Activated CD4-positive, alpha-beta T cell treated with anti-CD3 and anti-CD28 coated beads for 36 hours (primary cell): ENCODE measurements at regions not wholly inside any gene's neighbourhood (a gene's known extent, or its start where the extent isn't known, plus 50 kb on each side); places are given as distances from the start of the nearest gene placed in this dataset.

Source experiments
- ATAC-seq: fragments of 200-7000 bp; cut with Tn5 transposase; one replicate; pipeline ENCODE4 v1.10.0; 2021; ENCODE audit warnings: mild to moderate bottlenecking, moderate library complexity
- CTCF ChIA-PET: fragments of 350-600 bp; sonication (Branson Sonifier 250); formaldehyde crosslinking; loops from one replicate; lab custom pipeline; 2021; ENCODE audit warnings: antibody characterized with exemption; lab: Charles Lee
- POLR2A ChIA-PET: fragments of 350-600 bp; sonication (Branson Sonifier 250); formaldehyde crosslinking; loops from one replicate; lab custom pipeline; 2021; ENCODE audit warnings: antibody characterized with exemption, inconsistent platforms; lab: Charles Lee
- DNase-seq: peaks from one replicate; pipeline ENCODE4 v3.0.0-alpha.2; 2020
- H3K27ac Mint-ChIP-seq: one replicate; pipeline ENCODE4 v1.8.0; 2021; ENCODE audit warnings: mixed read lengths
- H3K27me3 Mint-ChIP-seq: one replicate; pipeline ENCODE4 v1.8.0; 2021; ENCODE audit warnings: mixed read lengths
- H3K36me3 Mint-ChIP-seq: one replicate; pipeline ENCODE4 v1.8.0; 2021; ENCODE audit warnings: low read depth, mixed read lengths
- H3K4me1 Mint-ChIP-seq: one replicate; pipeline ENCODE4 v1.8.0; 2021; ENCODE audit warnings: mixed read lengths
- H3K4me3 Mint-ChIP-seq: one replicate; pipeline ENCODE4 v1.8.0; 2021; ENCODE audit warnings: mild to moderate bottlenecking, moderate library complexity, mixed read lengths
- H3K9me3 Mint-ChIP-seq: one replicate; pipeline ENCODE4 v1.8.0; 2021; ENCODE audit warnings: low read depth, mixed read lengths
- intact Hi-C, 2 experiments: fragments of 100-400 bp; cut with DNase I in 1 of 2; cut with micrococcal nuclease in 1 of 2; formaldehyde crosslinking; loops; one replicate each; pipeline versions ENCODE4 v1.14.2 to v1.15.1; 2022 to 2024; cut with DNase I, micrococcal nuclease

- ChIA-PET CTCF (no interaction called here), POLR2A (no interaction called here)
- Mint-ChIP-seq H3K4me1 (no peaks in the 10 kb centered on the region), H3K4me3 (no peak overlapping the region), H3K27ac (no peak overlapping the region), H3K27me3 (no peaks in the 10 kb centered on the region), H3K36me3 (no peaks in the 10 kb centered on the region), H3K9me3 (no peaks in the 10 kb centered on the region)
- intact Hi-C loops, result no loop called here
- no peak for DNase-seq
- ATAC-seq, result no peak
These were observed 92.7 kb downstream of the CBLL2 start for GRCh38 chrX:22365460-22365859.

- no peaks in the 10 kb centered on the region for H3K9me3 Mint-ChIP-seq
- POLR2A ChIA-PET, result no interaction called here
- intact Hi-C loops, result no loop called here
- H3K4me1 Mint-ChIP-seq, result no peaks in the 10 kb centered on the region
- no peak for ATAC-seq
- no peak overlapping the region for H3K4me3 Mint-ChIP-seq
- CTCF ChIA-PET, result no interaction called here
- no peaks in the 10 kb centered on the region for H3K27me3 Mint-ChIP-seq
- no peak overlapping the region for H3K27ac Mint-ChIP-seq
- no peaks in the 10 kb centered on the region for H3K36me3 Mint-ChIP-seq
- DNase-seq, result no peak
These were observed 93.5 kb downstream of the CBLL2 start for GRCh38 chrX:22366166-22366702.

GRCh38 chrX:22366906-22367305 is 94.2 kb downstream of the CBLL2 start:
- Mint-ChIP-seq H3K9me3 (no peaks in the 10 kb centered on the region), H3K36me3 (no peaks in the 10 kb centered on the region), H3K4me1 (no peaks in the 10 kb centered on the region), H3K4me3 (no peak overlapping the region), H3K27me3 (no peaks in the 10 kb centered on the region), H3K27ac (no peak overlapping the region)
- ChIA-PET CTCF (no interaction called here), POLR2A (no interaction called here)
- intact Hi-C loops, result no loop called here
- DNase-seq (no peak), ATAC-seq (no peak)

GRCh38 chrX:22373094-22373493 is 100.4 kb downstream of the CBLL2 start:
- Mint-ChIP-seq H3K9me3 (no peaks in the 10 kb centered on the region), H3K4me3 (no peak overlapping the region), H3K4me1 (no peaks in the 10 kb centered on the region), H3K27me3 (no peaks in the 10 kb centered on the region), H3K36me3 (no peaks in the 10 kb centered on the region), H3K27ac (no peak overlapping the region)
- POLR2A ChIA-PET, result interaction anchor here (0.5 kb wide), 1 partner anchor 1155 kb away, joined by 4 read pairs; no protein-coding TSS in a partner anchor
- intact Hi-C loops, result no loop called here
- DNase-seq (no peak), ATAC-seq (no peak)
- CTCF ChIA-PET, result no interaction called here

- Mint-ChIP-seq H3K4me1 (no peaks in the 10 kb centered on the region), H3K4me3 (no peak overlapping the region), H3K9me3 (no peaks in the 10 kb centered on the region), H3K27ac (no peak overlapping the region), H3K27me3 (no peaks in the 10 kb centered on the region), H3K36me3 (no peaks in the 10 kb centered on the region)
- no peak for ATAC-seq
- intact Hi-C loops, result no loop called here
- no peak for DNase-seq
- ChIA-PET POLR2A (no interaction called here), CTCF (no interaction called here)
These were observed 101.1 kb downstream of the CBLL2 start for GRCh38 chrX:22373766-22374165.

GRCh38 chrX:22376369-22376768 is 103.7 kb downstream of the CBLL2 start:
- no peaks in the 10 kb centered on the region for H3K4me1 Mint-ChIP-seq
- DNase-seq (no peak), ATAC-seq (no peak)
- no peaks in the 10 kb centered on the region for H3K27me3 Mint-ChIP-seq
- ChIA-PET CTCF (no interaction called here), POLR2A (no interaction called here)
- no peaks in the 10 kb centered on the region for H3K9me3 Mint-ChIP-seq
- no peak overlapping the region for H3K27ac Mint-ChIP-seq
- no peaks in the 10 kb centered on the region for H3K36me3 Mint-ChIP-seq
- no peak overlapping the region for H3K4me3 Mint-ChIP-seq
- intact Hi-C loops, result no loop called here

- H3K4me3 Mint-ChIP-seq, result no peak overlapping the region
- no peaks in the 10 kb centered on the region for H3K4me1 Mint-ChIP-seq
- no peak overlapping the region for H3K27ac Mint-ChIP-seq
- H3K27me3 Mint-ChIP-seq, result no peaks in the 10 kb centered on the region
- CTCF ChIA-PET, result no interaction called here
- no peaks in the 10 kb centered on the region for H3K36me3 Mint-ChIP-seq
- intact Hi-C loops, result no loop called here
- DNase-seq, result peak; percentile 23
- no peak for ATAC-seq
- no peaks in the 10 kb centered on the region for H3K9me3 Mint-ChIP-seq
- POLR2A ChIA-PET, result no interaction called here
These were observed 105.6 kb downstream of the CBLL2 start for GRCh38 chrX:22378296-22378695.

- intact Hi-C loops, result no loop called here
- Mint-ChIP-seq H3K27ac (no peak overlapping the region), H3K9me3 (no peaks in the 10 kb centered on the region), H3K4me3 (no peak overlapping the region), H3K36me3 (no peaks in the 10 kb centered on the region), H3K4me1 (no peaks in the 10 kb centered on the region), H3K27me3 (no peaks in the 10 kb centered on the region)
- ChIA-PET CTCF (no interaction called here), POLR2A (no interaction called here)
- DNase-seq (no peak), ATAC-seq (no peak)
These were observed 111.3 kb downstream of the CBLL2 start for GRCh38 chrX:22383988-22384387.

GRCh38 chrX:22389556-22390179 is 117.0 kb downstream of the CBLL2 start:
- ChIA-PET POLR2A (no interaction called here), CTCF (no interaction called here)
- H3K4me1 Mint-ChIP-seq, result no peaks in the 10 kb centered on the region
- no peak overlapping the region for H3K4me3 Mint-ChIP-seq
- intact Hi-C loops, result no loop called here
- DNase-seq (no peak), ATAC-seq (no peak)
- no peak overlapping the region for H3K27ac Mint-ChIP-seq
- no peaks in the 10 kb centered on the region for H3K36me3 Mint-ChIP-seq
- H3K27me3 Mint-ChIP-seq, result no peaks in the 10 kb centered on the region
- H3K9me3 Mint-ChIP-seq, result no peaks in the 10 kb centered on the region

- CTCF ChIA-PET, result no interaction called here
- Mint-ChIP-seq H3K27me3 (no peaks in the 10 kb centered on the region), H3K4me1 (no peaks in the 10 kb centered on the region), H3K27ac (no peak overlapping the region), H3K36me3 (no peaks in the 10 kb centered on the region), H3K9me3 (no peaks in the 10 kb centered on the region), H3K4me3 (no peak overlapping the region)
- intact Hi-C loops, result no loop called here
- POLR2A ChIA-PET, result no interaction called here
- ATAC-seq (no peak), DNase-seq (no peak)
These were observed 119.6 kb downstream of the CBLL2 start for GRCh38 chrX:22392133-22392948.

GRCh38 chrX:22395372-22395771 is 122.7 kb downstream of the CBLL2 start:
- Mint-ChIP-seq H3K4me3 (no peak overlapping the region), H3K27me3 (no peaks in the 10 kb centered on the region), H3K27ac (no peak overlapping the region), H3K9me3 (no peaks in the 10 kb centered on the region), H3K4me1 (no peaks in the 10 kb centered on the region), H3K36me3 (no peaks in the 10 kb centered on the region)
- intact Hi-C loops, result no loop called here
- ChIA-PET POLR2A (no interaction called here), CTCF (no interaction called here)
- no peak for ATAC-seq
- no peak for DNase-seq

- H3K4me1 Mint-ChIP-seq, result no peaks in the 10 kb centered on the region
- H3K27ac Mint-ChIP-seq, result no peak overlapping the region
- ATAC-seq (no peak), DNase-seq (no peak)
- no peak overlapping the region for H3K4me3 Mint-ChIP-seq
- ChIA-PET CTCF (no interaction called here), POLR2A (no interaction called here)
- no peaks in the 10 kb centered on the region for H3K27me3 Mint-ChIP-seq
- no peaks in the 10 kb centered on the region for H3K36me3 Mint-ChIP-seq
- H3K9me3 Mint-ChIP-seq, result no peaks in the 10 kb centered on the region
- intact Hi-C loops, result no loop called here
These were observed 123.7 kb downstream of the CBLL2 start for GRCh38 chrX:22396408-22396807.
